Globus pallidus (tissue), 1 donor: ENCODE measurements at regions not wholly inside any gene's neighbourhood (a gene's known extent, or its start where the extent isn't known, plus 50 kb on each side); places are given as distances from the start of the nearest gene placed in this dataset.
"Not testable (repeated sequence)": the region's sequence is repeated elsewhere in the genome, so short reads cannot be mapped to it uniquely, and the experiment has no call there.

Source experiments
- DNase-seq: peaks from one replicate; pipeline ENCODE4 v3.0.0-alpha.2; 2015; ENCODE audit warnings: low spot score

- no peak for DNase-seq
Measured at GRCh38 chr3:106317141-106318055, 448.6 kb upstream of the CBLB start.

- not testable (repeated sequence) for DNase-seq
Measured at GRCh38 chr3:106321438-106321837, 452.6 kb upstream of the CBLB start.

GRCh38 chr3:106323586-106323985, 454.8 kb upstream of the CBLB start:
- DNase-seq, result no peak

- no peak for DNase-seq
Measured at GRCh38 chr3:106326941-106327695, 458.3 kb upstream of the CBLB start.

- no peak for DNase-seq
Measured at GRCh38 chr3:106327696-106328025, 458.8 kb upstream of the CBLB start.

- no peak for DNase-seq
Measured at GRCh38 chr3:106328224-106328623, 459.4 kb upstream of the CBLB start.

GRCh38 chr3:106329521-106329920, 460.7 kb upstream of the CBLB start:
- no peak for DNase-seq

- no peak for DNase-seq
Measured at GRCh38 chr3:106331636-106332035, 462.8 kb upstream of the CBLB start.

- DNase-seq, result no peak
Measured at GRCh38 chr3:106332129-106332528, 463.3 kb upstream of the CBLB start.

GRCh38 chr3:106332884-106333283, 464.1 kb upstream of the CBLB start:
- no peak for DNase-seq

GRCh38 chr3:106333911-106334618, 465.3 kb upstream of the CBLB start:
- DNase-seq, result no peak

- no peak for DNase-seq
Measured at GRCh38 chr3:106336619-106337018, 467.8 kb upstream of the CBLB start.

- DNase-seq, result no peak
Measured at GRCh38 chr3:106337116-106337515, 468.3 kb upstream of the CBLB start.

GRCh38 chr3:106338582-106339214, 469.9 kb upstream of the CBLB start:
- DNase-seq, result no peak

- DNase-seq, result no peak
Measured at GRCh38 chr3:106339551-106339950, 470.7 kb upstream of the CBLB start.

- DNase-seq, result no peak
Measured at GRCh38 chr3:106341087-106341486, 472.3 kb upstream of the CBLB start.

GRCh38 chr3:106341586-106342162, 472.9 kb upstream of the CBLB start:
- no peak for DNase-seq

- no peak for DNase-seq
Measured at GRCh38 chr3:106342386-106342785, 473.6 kb upstream of the CBLB start.

GRCh38 chr3:106343811-106344210, 475.0 kb upstream of the CBLB start:
- DNase-seq, result no peak

GRCh38 chr3:106345353-106346027, 476.7 kb upstream of the CBLB start:
- DNase-seq, result no peak

GRCh38 chr3:106347350-106347749, 478.5 kb upstream of the CBLB start:
- DNase-seq, result no peak
